ENCODE measurements at regions not wholly inside any gene's neighbourhood (a gene's known extent, or its start where the extent isn't known, plus 50 kb on each side); places are given as distances from the start of the nearest gene placed in this dataset.

GRCh38 chr4:56235011-56235410, 152.3 kb downstream of the AASDH start:
- H3K4me3 ChIP-seq (ENCODE audit: low read length) = no peak overlapping the region
- DNase-seq (ENCODE audit: low read depth) = no peak
- TF ChIP-seq CTCF (IDR thresholded peaks at IDR 0.05; ENCODE audit: insufficient read depth, low read depth, low read length, missing control alignments) = no peak

- TF ChIP-seq CTCF (IDR thresholded peaks at IDR 0.05; ENCODE audit: insufficient read depth, low read depth, low read length, missing control alignments) = no peak
- no peak overlapping the region for H3K4me3 ChIP-seq (ENCODE audit: low read length)
- DNase-seq (ENCODE audit: low read depth) = no peak
Observed at GRCh38 chr4:56234098-56234497, 153.2 kb downstream of the AASDH start.

- no peak for DNase-seq (ENCODE audit: low read depth)
- H3K4me3 ChIP-seq (ENCODE audit: low read length) = no peak overlapping the region
- no peak for TF ChIP-seq CTCF (IDR thresholded peaks at IDR 0.05; ENCODE audit: insufficient read depth, low read depth, low read length, missing control alignments)
Observed at GRCh38 chr4:56231410-56231809, 155.9 kb downstream of the AASDH start.

GRCh38 chr4:56229947-56230346, 157.3 kb downstream of the AASDH start:
- TF ChIP-seq CTCF (IDR thresholded peaks at IDR 0.05; ENCODE audit: insufficient read depth, low read depth, low read length, missing control alignments) = no peak
- no peak for DNase-seq (ENCODE audit: low read depth)
- no peak overlapping the region for H3K4me3 ChIP-seq (ENCODE audit: low read length)

- TF ChIP-seq CTCF (IDR thresholded peaks at IDR 0.05; ENCODE audit: insufficient read depth, low read depth, low read length, missing control alignments) = no peak
- no peak overlapping the region for H3K4me3 ChIP-seq (ENCODE audit: low read length)
Observed at GRCh38 chr4:56227301-56227835, 159.9 kb downstream of the AASDH start.

GRCh38 chr4:56226579-56226978, 160.7 kb downstream of the AASDH start:
- DNase-seq (ENCODE audit: low read depth) = no peak
- H3K4me3 ChIP-seq (ENCODE audit: low read length) = no peak overlapping the region
- no peak for TF ChIP-seq CTCF (IDR thresholded peaks at IDR 0.05; ENCODE audit: insufficient read depth, low read depth, low read length, missing control alignments)

More at GRCh38 chr4:56227301-56227835, 159.9 kb downstream of the AASDH start:
- DNase-seq (ENCODE audit: low read depth) = no peak

- TF ChIP-seq CTCF (IDR thresholded peaks at IDR 0.05; ENCODE audit: insufficient read depth, low read depth, low read length, missing control alignments) = no peak
- DNase-seq (ENCODE audit: low read depth) = no peak
- no peak overlapping the region for H3K4me3 ChIP-seq (ENCODE audit: low read length)
Observed at GRCh38 chr4:56224641-56225040, 162.7 kb downstream of the AASDH start.

Data from epithelial cell of esophagus (primary cell).